Activated T-cell treated with anti-CD3 and anti-CD28 coated beads, Interleukin-2, amount 50 U/mL, for 48 hours (primary cell): ENCODE measurements at regions not wholly inside any gene's neighbourhood (a gene's known extent, or its start where the extent isn't known, plus 50 kb on each side); places are given as distances from the start of the nearest gene placed in this dataset.
A peak's percentile ranks its signal among the peaks of the same experiment; 100 is the strongest.
"Not testable (repeated sequence)": the region's sequence is repeated elsewhere in the genome, so short reads cannot be mapped to it uniquely, and the experiment has no call there.

Experiments
- DNase-seq, 2 experiments: peaks; one replicate each; pipeline ENCODE4 v3.0.0-alpha.2; 2020

DNA sequence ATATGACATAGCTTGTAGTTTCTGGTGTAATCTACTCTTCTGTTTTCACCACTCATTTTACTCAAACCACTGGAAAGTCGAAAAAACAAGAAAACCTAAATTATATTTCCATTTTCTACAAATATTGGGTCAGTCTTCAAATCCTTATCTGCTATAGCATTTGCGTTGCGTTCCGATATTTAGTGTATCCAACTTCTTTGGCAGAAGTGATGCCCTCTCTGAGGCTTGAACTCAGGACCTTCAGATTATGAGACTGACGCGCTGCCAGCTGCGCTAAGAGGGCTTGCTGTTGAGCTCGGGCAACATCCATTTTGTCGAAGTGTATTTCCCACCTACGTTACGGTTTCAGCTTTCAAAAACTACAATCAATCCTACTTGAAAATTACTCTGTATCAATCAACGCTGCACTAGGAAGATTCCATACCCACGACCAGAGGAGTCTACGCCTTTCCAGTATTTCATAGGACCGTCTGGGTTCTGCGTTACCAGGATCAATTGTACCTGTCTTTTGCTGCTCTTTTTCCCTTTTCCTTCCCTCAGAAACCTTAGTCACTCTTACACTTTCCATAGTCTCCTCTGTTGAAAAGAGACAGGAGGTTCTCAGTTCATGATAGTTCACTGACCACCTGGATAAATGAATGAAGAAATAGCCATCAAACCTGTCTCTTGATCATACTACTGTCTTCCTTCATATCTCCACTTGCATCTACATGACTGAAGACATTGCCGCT lies 140.5 kb upstream of the ZNF322 start:
- not testable (repeated sequence) for DNase-seq

DNA sequence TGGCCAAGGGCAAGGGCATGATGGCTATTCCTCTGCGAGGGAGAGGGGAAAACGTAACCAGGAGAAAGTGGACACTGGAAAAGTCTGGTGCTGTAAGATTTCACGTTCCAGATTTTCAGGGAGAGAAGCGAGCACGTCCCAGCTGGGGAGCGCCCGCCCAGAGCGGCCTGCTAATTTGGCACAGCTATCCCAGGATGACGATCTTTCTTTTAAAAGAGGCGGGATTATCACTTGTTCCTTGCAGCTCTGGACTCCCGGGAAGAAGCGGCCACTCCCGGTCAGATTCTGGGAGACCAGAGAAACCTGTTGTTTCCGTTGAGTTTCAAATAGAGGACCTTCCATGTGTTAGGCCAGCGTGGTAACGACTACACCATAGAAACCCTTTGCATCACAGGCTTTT lies 144.2 kb upstream of the ZNF322 start:
- DNase-seq, result not testable (repeated sequence)

- not testable (repeated sequence) for DNase-seq
Measured at GRCh38 chr6:26811486-26812116, 152.1 kb upstream of the ZNF322 start.

DNA sequence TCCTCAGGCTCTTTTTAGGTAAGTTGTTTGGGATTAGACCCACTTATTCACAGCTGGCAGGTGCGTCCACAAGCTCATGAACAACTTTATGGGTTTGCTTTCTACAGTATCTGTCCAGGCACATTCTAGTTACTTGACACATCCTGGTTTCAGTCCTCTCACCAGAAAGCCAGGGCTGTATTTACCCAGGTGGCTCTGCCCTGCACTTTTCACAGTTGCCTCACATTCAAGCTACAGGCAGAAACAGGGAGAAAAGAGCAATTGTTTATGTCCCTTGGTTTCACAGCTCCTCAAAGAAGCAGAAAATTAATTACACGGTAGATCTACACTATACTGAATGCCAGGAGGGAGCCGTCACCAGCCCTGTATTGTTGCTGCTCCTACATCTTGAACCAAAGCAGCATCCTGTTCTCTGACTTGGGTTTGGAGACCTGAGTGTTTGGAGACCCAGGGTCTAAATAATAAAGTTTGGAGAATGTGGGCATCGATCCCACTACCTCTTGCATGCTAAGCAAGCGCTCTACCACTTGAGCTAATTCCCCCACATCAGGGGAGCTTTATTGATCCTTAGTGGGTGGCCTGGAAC lies 159.2 kb upstream of the ZNF322 start:
- not testable (repeated sequence) for DNase-seq

GRCh38 chr6:26827965-26828364 lies 168.4 kb upstream of the ZNF322 start:
- DNase-seq, result not testable (repeated sequence)

GRCh38 chr6:26829480-26829879 lies 169.9 kb upstream of the ZNF322 start:
- not testable (repeated sequence) for DNase-seq

- not testable (repeated sequence) for DNase-seq
Measured at GRCh38 chr6:26830992-26831391, 171.4 kb upstream of the ZNF322 start.

DNA sequence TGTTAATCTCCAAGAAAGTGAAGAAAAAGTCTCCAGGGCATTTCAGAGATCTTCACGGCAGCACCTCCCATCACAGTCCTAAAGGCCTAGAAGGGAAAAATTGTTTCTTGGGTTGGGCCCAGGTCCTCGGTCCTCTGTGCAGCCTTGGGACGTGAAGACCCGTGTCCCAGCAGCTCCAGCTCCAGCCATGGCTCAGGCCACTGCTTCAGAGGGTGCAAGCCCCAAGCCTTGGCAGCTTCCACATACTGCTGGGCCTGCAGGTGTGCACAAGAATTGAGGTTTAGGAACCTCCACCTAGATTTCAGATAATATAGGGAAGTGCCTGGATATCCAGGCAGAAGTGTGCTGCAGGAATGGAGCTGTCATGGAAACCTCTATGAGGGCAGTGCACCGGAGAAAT lies 176.2 kb upstream of the ZNF322 start:
- not testable (repeated sequence) for DNase-seq

GRCh38 chr6:26836657-26837056 lies 177.1 kb upstream of the ZNF322 start:
- not testable (repeated sequence) for DNase-seq

DNA sequence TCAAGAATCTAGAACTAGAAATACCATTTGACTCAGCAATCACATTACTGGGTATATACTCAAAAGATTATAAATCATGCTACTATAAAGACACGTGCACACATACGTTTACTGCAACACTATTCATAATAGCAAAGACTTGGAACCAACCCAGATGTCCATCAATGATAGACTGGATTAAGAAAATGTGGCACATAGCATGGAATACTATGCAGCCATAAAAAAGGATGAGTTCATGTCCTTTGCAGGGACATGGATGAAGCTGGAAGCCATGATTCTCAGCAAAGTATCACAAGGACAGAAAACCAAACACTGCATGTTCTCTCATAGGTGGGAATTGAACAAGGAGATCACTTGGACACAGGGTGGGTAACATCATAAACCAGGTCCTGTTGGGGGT lies 185.3 kb upstream of the ZNF322 start:
- not testable (repeated sequence) for DNase-seq

GRCh38 chr6:26857289-26857688 lies 197.7 kb upstream of the ZNF322 start:
- not testable (repeated sequence) for DNase-seq

DNA sequence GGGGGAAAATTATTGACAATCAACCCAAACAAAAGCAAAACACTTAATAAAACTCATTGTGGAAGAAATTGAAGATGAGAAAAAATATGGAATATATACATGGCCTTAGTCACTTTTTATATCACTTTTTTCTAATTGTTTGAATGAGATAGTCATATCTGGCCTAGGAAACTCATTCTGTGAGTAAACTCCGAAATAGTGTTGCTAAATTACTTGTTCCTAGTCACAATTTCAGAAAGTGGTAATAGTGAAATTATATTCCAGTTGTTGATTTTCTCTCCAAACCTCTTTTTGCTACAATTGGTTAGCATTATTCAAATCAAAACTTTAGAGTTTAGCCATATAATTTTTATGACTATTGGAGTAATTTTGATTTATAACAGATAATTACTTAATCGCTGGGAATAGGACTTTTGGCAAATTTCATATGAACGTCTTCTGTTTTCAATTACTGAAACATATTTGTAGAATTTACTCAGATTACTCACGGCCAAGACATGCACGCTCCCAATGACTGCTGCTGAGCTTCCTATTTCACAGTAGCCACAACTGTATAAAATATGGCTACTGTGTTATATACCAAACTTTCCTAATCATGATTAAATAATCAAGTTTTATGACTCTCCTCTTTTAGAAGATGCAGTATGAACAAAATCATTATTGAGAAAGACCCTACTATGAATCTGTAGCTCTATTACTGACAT lies 199.7 kb upstream of the ZNF322 start:
- DNase-seq, result not testable (repeated sequence)

DNA sequence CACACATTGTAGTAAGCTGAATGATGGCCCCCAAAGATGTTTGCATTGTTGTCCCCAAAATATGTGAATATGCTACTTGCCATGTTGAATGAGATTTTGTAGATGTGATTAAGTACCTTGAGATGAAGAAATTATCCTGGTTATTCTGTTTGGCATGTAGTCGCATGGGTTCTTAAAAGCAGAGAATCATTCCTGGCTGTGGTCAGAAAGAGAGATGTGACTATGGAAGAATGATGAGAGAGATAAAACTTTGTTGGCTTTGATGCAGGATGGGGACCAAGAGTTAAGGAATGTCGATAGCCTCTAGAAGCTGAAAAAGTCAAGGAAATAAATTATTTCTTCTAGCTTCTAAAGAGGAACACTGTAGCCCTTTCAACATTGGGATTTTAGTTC lies 200.2 kb upstream of the ZNF322 start:
- not testable (repeated sequence) for DNase-seq

GRCh38 chr6:26861913-26862312 lies 202.4 kb upstream of the ZNF322 start:
- not testable (repeated sequence) for DNase-seq

- DNase-seq, result not testable (repeated sequence)
Measured at GRCh38 chr6:26863641-26864040, 204.1 kb upstream of the ZNF322 start.

DNA sequence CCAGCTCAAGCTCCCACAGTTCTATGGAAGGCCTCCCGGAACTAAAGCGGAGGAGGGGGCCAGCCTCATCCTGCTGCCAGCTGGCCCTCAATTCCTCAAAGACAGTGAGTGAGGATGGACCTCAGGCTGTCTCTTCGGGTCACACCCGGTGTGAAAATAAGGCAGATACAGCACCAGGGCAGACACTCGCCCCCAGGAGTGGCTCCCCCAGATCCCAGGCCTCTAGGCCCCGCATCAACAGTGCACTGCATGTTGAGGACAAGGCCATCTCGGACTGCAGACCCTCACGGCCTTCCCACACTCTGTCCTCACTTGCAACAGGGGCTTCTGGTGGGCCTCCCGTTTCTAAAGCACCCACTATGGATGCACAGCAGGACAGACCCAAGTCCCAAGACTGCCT lies 239.2 kb upstream of the ZNF322 start:
- DNase-seq, result not testable (repeated sequence)

GRCh38 chr6:26924206-26924605 lies 264.7 kb upstream of the ZNF322 start:
- DNase-seq, result not testable (repeated sequence)

DNA sequence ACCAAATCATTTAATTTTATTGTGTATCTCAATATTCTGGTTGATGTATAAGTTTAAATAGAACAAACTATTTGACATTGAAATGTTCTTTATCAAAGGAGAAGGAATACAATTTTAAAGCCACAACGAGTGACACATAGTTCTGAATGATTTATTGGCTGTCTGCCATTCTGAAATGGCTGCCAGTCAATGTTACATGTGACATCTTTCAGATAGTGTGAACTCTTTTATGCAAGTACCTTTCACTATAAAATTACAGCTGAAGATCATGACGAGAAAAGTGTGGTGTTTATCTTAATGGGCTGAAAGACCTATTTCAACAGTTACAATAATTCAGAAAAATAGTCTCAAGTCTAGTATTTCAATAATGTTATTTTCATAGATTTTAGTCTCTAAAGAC lies 268.6 kb upstream of the ZNF322 start:
- DNase-seq, result not testable (repeated sequence)

GRCh38 chr6:26937258-26937657 lies 277.7 kb upstream of the ZNF322 start:
- DNase-seq, result not testable (repeated sequence)

DNA sequence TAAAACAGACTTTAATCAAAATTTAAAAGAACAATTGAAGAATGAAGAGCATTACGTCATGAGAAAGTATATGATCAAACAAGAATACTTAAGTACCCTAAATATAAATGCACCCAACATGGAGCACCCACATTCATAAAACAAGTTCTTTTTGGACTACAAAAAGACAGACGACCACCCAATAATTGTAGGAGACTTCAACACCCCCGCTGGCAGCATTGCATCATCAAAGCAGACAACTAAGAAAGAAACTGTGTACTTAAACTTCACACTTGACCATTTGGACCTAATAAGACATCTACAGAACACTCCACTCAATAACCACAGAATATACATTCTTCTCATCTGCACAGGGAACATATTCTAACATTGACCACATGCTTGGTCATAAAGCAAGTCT lies 291.7 kb upstream of the ZNF322 start:
- not testable (repeated sequence) for DNase-seq

GRCh38 chr6:26956078-26956600 lies 291.4 kb upstream of the PRSS16 start:
- peak; percentile 67 to 68 for DNase-seq

- DNase-seq, result peak; percentile 86 to 92
Measured at GRCh38 chr6:26956601-26957184, 290.8 kb upstream of the PRSS16 start.
